ENCODE measurements at regions not wholly inside any gene's neighbourhood (a gene's known extent, or its start where the extent isn't known, plus 50 kb on each side); places are given as distances from the start of the nearest gene placed in this dataset.

DNA sequence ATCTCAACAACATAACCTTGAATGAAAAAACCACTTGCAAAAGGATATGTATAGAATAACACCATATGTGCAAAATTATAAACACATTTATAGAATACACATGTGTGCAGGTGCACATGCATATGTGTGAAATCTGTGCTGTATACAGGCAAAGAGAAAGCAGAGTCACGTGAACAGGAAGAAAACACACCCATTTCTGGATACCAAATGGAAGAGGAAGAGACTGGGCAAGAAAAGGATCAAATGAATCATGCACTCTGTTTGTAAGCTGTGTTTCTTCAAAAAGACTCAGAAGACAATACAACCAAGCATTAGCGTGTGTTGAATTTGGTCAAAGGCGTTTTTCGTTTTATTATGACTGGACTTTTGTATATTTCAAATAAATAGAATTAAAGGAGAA, 111.3 kb upstream of the ERG start:
- TF ChIP-seq EZH2 (IDR thresholded peaks at IDR 0.05; ENCODE audit: low read length, unreplicated experiment) (no peak), EZH2phosphoT487 (IDR thresholded peaks at IDR 0.05; ENCODE audit: borderline replicate concordance, low read length) (no peak)
- TF ChIP-seq, protein P1, sequence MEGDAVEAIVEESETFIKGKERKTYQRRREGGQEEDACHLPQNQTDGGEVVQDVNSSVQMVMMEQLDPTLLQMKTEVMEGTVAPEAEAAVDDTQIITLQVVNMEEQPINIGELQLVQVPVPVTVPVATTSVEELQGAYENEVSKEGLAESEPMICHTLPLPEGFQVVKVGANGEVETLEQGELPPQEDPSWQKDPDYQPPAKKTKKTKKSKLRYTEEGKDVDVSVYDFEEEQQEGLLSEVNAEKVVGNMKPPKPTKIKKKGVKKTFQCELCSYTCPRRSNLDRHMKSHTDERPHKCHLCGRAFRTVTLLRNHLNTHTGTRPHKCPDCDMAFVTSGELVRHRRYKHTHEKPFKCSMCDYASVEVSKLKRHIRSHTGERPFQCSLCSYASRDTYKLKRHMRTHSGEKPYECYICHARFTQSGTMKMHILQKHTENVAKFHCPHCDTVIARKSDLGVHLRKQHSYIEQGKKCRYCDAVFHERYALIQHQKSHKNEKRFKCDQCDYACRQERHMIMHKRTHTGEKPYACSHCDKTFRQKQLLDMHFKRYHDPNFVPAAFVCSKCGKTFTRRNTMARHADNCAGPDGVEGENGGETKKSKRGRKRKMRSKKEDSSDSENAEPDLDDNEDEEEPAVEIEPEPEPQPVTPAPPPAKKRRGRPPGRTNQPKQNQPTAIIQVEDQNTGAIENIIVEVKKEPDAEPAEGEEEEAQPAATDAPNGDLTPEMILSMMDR (conservative IDR thresholded peaks at IDR 0.05; ENCODE audit: low read depth, low read length), result no peak

DNA sequence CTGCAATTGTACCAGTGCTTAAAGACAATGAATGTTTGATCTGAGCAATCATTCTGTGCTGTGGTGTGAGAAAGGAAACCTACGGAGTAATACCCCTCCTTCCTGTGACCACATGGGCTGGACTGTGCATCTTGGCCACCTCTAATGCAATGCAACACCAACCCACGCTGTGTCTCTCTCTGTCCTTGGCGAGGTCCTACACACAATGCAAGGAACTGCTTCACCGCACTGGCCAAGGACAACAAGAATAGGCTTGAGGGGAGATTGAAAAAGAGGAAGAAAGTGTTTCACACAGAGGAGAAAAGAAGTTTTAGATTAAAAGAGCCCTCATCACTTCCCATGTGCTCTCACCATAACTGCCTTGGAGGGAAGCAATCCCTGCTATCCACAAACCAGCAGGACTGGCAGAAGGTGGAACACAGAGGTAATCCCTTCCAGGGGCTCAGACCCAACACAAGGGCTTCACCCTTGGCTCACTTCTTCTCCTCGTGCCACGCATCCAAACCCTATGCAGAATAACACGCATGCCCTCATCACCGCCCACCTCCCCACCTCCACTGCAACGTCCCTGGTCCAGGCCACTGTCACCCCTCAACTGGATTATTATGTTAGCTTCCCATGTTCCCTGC, 112.5 kb upstream of the ERG start:
- H3K4me2 ChIP-seq (ENCODE audit: low read length), result no peak overlapping the region
- H3K4me1 ChIP-seq (ENCODE audit: insufficient read depth, low read length), result no peaks in the 10 kb centered on the region
- no peak for ATAC-seq
- no peak overlapping the region for H3K4me3 ChIP-seq (ENCODE audit: low read length)
- H3K9me2 ChIP-seq (replicated peaks; ENCODE audit: low read length), result no peaks in the 10 kb centered on the region
- intact Hi-C loops (cut with micrococcal nuclease), result no loop called here
- ChIA-PET CTCF (no interaction called here), POLR2A (ENCODE audit: unreplicated experiment) (no interaction called here)
- no peaks in the 10 kb centered on the region for H3K79me2 ChIP-seq (ENCODE audit: low read length)
- no peak overlapping the region for H3K9ac ChIP-seq (ENCODE audit: low read length)
- TF ChIP-seq, protein P1 (conservative IDR thresholded peaks at IDR 0.05; ENCODE audit: low read depth, low read length), result no peak
- TF ChIP-seq EZH2phosphoT487 (IDR thresholded peaks at IDR 0.05; ENCODE audit: borderline replicate concordance, low read length) (no peak), EZH2 (IDR thresholded peaks at IDR 0.05; ENCODE audit: low read length, unreplicated experiment) (no peak)
- no peak for DNase-seq
- no peaks in the 10 kb centered on the region for H3K36me3 ChIP-seq (ENCODE audit: low read depth, low read length)
- H4K20me1 ChIP-seq (ENCODE audit: low read length), result no peaks in the 10 kb centered on the region
- no peak overlapping the region for H3K27ac ChIP-seq (ENCODE audit: low read length)
- no peaks in the 10 kb centered on the region for H3K9me3 ChIP-seq (ENCODE audit: low read length)
- BruUV-seq (replicated peaks), result no TSS peak
- H3K27me3 ChIP-seq (ENCODE audit: low read length), result peaks cover 91% of the 10 kb centered on the region
- no peak overlapping the region for H2AFZ ChIP-seq (ENCODE audit: low read length)
- no peaks in the 10 kb centered on the region for H3F3A ChIP-seq (ENCODE audit: low read length, unreplicated experiment)

More for the DNA sequence above, 111.3 kb upstream of the ERG start:
- Histone ChIP-seq H3K79me2 (ENCODE audit: low read length) (no peaks in the 10 kb centered on the region), H3K9ac (ENCODE audit: low read length) (no peak overlapping the region), H3K27ac (ENCODE audit: low read length) (no peak overlapping the region), H2AFZ (ENCODE audit: low read length) (no peak overlapping the region), H3K4me1 (ENCODE audit: insufficient read depth, low read length) (no peaks in the 10 kb centered on the region), H3F3A (ENCODE audit: low read length, unreplicated experiment) (no peaks in the 10 kb centered on the region), H3K36me3 (ENCODE audit: low read depth, low read length) (no peaks in the 10 kb centered on the region), H3K4me2 (ENCODE audit: low read length) (no peak overlapping the region), H3K9me2 (replicated peaks; ENCODE audit: low read length) (no peaks in the 10 kb centered on the region), H4K20me1 (ENCODE audit: low read length) (no peaks in the 10 kb centered on the region), H3K27me3 (ENCODE audit: low read length) (peaks cover 91% of the 10 kb centered on the region), H3K4me3 (ENCODE audit: low read length) (no peak overlapping the region), H3K9me3 (ENCODE audit: low read length) (no peaks in the 10 kb centered on the region)
- CTCF ChIA-PET, result no interaction called here
- DNase-seq (no peak), ATAC-seq (no peak)
- POLR2A ChIA-PET (ENCODE audit: unreplicated experiment), result no interaction called here
- intact Hi-C loops (cut with micrococcal nuclease), result no loop called here
- BruUV-seq (replicated peaks), result no TSS peak

DNA sequence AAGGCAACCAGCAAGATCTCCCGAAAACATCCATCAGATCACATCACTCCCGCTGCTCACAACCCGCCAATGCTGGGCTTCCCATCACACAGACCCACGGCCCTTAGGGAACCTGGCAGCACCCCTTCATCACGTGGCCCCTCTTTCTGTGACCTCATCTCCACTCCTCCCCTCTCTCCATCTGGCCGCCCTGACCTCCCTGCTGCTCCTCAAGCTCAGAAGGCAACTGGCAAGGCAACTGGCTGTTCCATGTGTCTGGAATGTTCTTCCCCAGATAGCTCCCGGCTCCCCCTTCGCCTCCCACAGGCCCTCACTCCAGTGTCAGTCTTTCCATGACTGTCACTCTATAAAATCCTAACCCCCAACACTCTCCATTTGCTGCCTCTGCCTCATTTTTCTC, 113.0 kb upstream of the ERG start:
- no peaks in the 10 kb centered on the region for H3F3A ChIP-seq (ENCODE audit: low read length, unreplicated experiment)
- POLR2A ChIA-PET (ENCODE audit: unreplicated experiment), result no interaction called here
- H3K27me3 ChIP-seq (ENCODE audit: low read length), result peaks cover 91% of the 10 kb centered on the region
- BruUV-seq (replicated peaks), result no TSS peak
- CTCF ChIA-PET, result no interaction called here
- no peak for DNase-seq
- no peak overlapping the region for H3K4me2 ChIP-seq (ENCODE audit: low read length)
- H3K9me2 ChIP-seq (replicated peaks; ENCODE audit: low read length), result no peaks in the 10 kb centered on the region
- H3K9me3 ChIP-seq (ENCODE audit: low read length), result no peaks in the 10 kb centered on the region
- no peak overlapping the region for H3K9ac ChIP-seq (ENCODE audit: low read length)
- ATAC-seq, result no peak
- no peaks in the 10 kb centered on the region for H4K20me1 ChIP-seq (ENCODE audit: low read length)
- no peak overlapping the region for H3K4me3 ChIP-seq (ENCODE audit: low read length)
- no peak overlapping the region for H3K27ac ChIP-seq (ENCODE audit: low read length)
- TF ChIP-seq, protein P1 (conservative IDR thresholded peaks at IDR 0.05; ENCODE audit: low read depth, low read length), result no peak
- TF ChIP-seq EZH2 (IDR thresholded peaks at IDR 0.05; ENCODE audit: low read length, unreplicated experiment) (no peak), EZH2phosphoT487 (IDR thresholded peaks at IDR 0.05; ENCODE audit: borderline replicate concordance, low read length) (no peak)
- intact Hi-C loops (cut with micrococcal nuclease), result no loop called here
- no peak overlapping the region for H2AFZ ChIP-seq (ENCODE audit: low read length)
- no peaks in the 10 kb centered on the region for H3K79me2 ChIP-seq (ENCODE audit: low read length)
- no peaks in the 10 kb centered on the region for H3K4me1 ChIP-seq (ENCODE audit: insufficient read depth, low read length)
- no peaks in the 10 kb centered on the region for H3K36me3 ChIP-seq (ENCODE audit: low read depth, low read length)
